Heart left ventricle (tissue), 13 donors: ENCODE measurements at regions not wholly inside any gene's neighbourhood (a gene's known extent, or its start where the extent isn't known, plus 50 kb on each side); places are given as distances from the start of the nearest gene placed in this dataset.

Experiments
- CTCF ChIP-seq, 12 donors: fragments of 200-600 bp; sonication (generic) in 4 of 12; IDR thresholded peaks; one replicate each; pipeline versions ENCODE4 v1.5.0 to v1.8.0; 2018 to 2022; ENCODE audit warnings: antibody characterized with exemption in 12 of 12, mild to moderate bottlenecking in 5 of 12
- POLR2A ChIP-seq, 2 donors: fragments of 450-650 bp; IDR thresholded peaks; one replicate each; pipeline ENCODE4 v1.6.1; 2017; ENCODE audit warnings: antibody characterized with exemption in 2 of 2, mild to moderate bottlenecking in 2 of 2, moderate library complexity in 2 of 2
- donor health status: ischemic (EF 13 %, LVEDD 7.1; RV severe dilation, severe dysfunction).
- donor health status: DM: no; HTN: yes; CAD: no.
- donor health status: DM: no; HTN: no; CAD: no.
- donor health status: ischemic (EF 25% LVEDD 6.9; RV normal size, moderate dysfunction).
- donor health status: ischemic (EF 25% LVEDD 5.7; RV mildly dilated, moderate dysfunction).
- donor health status: ischemic (EF 35%, LVEDD 5.7; RV mildly dilated, moderate dysfunction).
- donor health status: nonischemic (EF 11% LVEDD 7.7; RV severe dilation, severe dysfunction).
- donor health status: DM: yes; HTN: yes; CAD: no.
- donor health status: PGD.
- donor health status: ischemic (EF 29% LVEDD 5.4; RV normal size, mild dysfunction).
- donor health status: nonischemic (EF 23%, LVEDD 6.1; RV moderate dilation, normal function).

GRCh38 chrX:40478474-40479065 lies 102.2 kb upstream of the ATP6AP2 start:
- TF ChIP-seq CTCF (IDR thresholded peaks at IDR 0.05) (no peak), POLR2A (IDR thresholded peaks at IDR 0.05) (no peak)
